Thymus (tissue), 11 donors: ENCODE measurements at regions not wholly inside any gene's neighbourhood (a gene's known extent, or its start where the extent isn't known, plus 50 kb on each side); places are given as distances from the start of the nearest gene placed in this dataset.

ENCODE experiments used
- DNase-seq, 9 donors: peaks; one replicate each; pipeline ENCODE4 v3.0.0-alpha.2; 2013; ENCODE audit warnings: low spot score in 9 of 9, low read depth in 6 of 9, missing footprints in 1 of 9
- H3K27ac ChIP-seq, 2 donors: one replicate each; pipeline ENCODE4 v1.5.1; 2013; ENCODE audit warnings: control low read depth in 1 of 2, low read depth in 1 of 2, low read length in 1 of 2, mild to moderate bottlenecking in 1 of 2, moderate library complexity in 1 of 2
- H3K27me3 ChIP-seq, 2 donors: one replicate each; pipeline ENCODE4 v1.5.1; 2013; ENCODE audit warnings: low read length in 1 of 2; ENCODE audit not compliant: control insufficient read depth in 2 of 2, insufficient read depth in 1 of 2
- H3K36me3 ChIP-seq, 2 donors: one replicate each; pipeline ENCODE4 v1.5.1; 2013; ENCODE audit warnings: low read length in 1 of 2, mild to moderate bottlenecking in 1 of 2, moderate library complexity in 1 of 2; ENCODE audit not compliant: control insufficient read depth in 2 of 2, insufficient read depth in 2 of 2
- H3K4me1 ChIP-seq, 2 donors: one replicate each; pipeline ENCODE4 v1.5.1; 2013; ENCODE audit warnings: low read length in 2 of 2; ENCODE audit not compliant: control insufficient read depth in 2 of 2, insufficient read depth in 2 of 2
- H3K4me3 ChIP-seq, 2 donors: one replicate each; pipeline ENCODE4 v1.5.1; 2013; ENCODE audit warnings: low read length in 2 of 2, control low read depth in 1 of 2, mild to moderate bottlenecking in 1 of 2
- H3K9me3 ChIP-seq, 2 donors: one replicate each; pipeline ENCODE4 v1.5.1; 2013; ENCODE audit warnings: low read length in 1 of 2, mild to moderate bottlenecking in 1 of 2; ENCODE audit not compliant: control insufficient read depth in 2 of 2, insufficient read depth in 1 of 2
- WGBS: extraction: QIAGEN DNeasy Blood & Tissue Kit; methylation state at CpG from one replicate; pipeline ENCODE4 v1.1.7; 2013; 5-methylcytosine and 5-hydroxymethylcytosine counted together
- donor health status: healthy.

DNA sequence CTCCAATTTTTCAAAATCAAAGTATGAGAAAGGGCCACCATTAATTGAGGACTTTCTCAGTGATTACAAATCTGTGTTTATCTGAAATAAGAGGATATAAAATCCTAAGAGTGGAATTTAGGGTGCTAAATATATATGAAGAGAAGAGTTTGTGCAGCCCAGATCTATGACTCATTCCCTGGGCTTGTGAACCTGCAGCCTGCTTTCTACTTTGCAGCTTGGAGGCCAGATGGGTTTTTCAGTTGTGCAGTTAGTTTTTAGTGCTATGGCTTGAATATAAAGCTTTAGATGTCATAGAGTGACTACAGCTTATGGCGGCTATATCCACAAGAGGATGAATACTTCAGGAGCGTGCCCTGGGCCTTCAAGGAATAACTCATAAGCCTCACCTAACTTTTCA, 1391.1 kb downstream of the FSTL5 start:
- WGBS = 90% methylated on average over 2 of the region's 2 CpGs

DNA sequence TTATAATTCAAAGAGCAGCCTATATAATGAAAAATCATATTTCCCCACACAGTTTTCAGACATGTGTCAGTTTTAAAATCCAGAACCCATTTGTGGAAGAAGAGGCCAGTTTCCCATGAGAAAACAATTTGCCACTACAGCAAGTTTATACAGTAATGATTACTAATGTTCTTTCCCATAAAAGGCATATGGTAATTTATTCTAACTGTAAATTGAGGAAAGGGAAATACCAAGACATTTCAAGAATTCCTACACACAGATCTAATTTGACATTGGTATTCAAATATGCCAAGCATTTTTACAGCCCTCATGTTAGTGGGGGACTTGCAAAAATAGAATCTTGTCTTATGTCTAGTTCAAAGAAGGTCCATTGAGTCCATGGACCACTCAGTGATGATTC, 1368.6 kb downstream of the FSTL5 start:
- DNase-seq = no peak
- Histone ChIP-seq H3K27me3 (no peaks in the 10 kb centered on the region), H3K9me3 (no peaks in the 10 kb centered on the region), H3K4me1 (no peaks in the 10 kb centered on the region), H3K36me3 (no peaks in the 10 kb centered on the region), H3K4me3 (no peak overlapping the region), H3K27ac (no peak overlapping the region)

More for the DNA sequence above, 1391.1 kb downstream of the FSTL5 start:
- H3K27me3 ChIP-seq = no peaks in the 10 kb centered on the region
- no peak overlapping the region for H3K27ac ChIP-seq
- no peaks in the 10 kb centered on the region for H3K9me3 ChIP-seq
- no peaks in the 10 kb centered on the region for H3K4me1 ChIP-seq
- no peak overlapping the region for H3K4me3 ChIP-seq
- H3K36me3 ChIP-seq = no peaks in the 10 kb centered on the region
- no peak for DNase-seq

DNA sequence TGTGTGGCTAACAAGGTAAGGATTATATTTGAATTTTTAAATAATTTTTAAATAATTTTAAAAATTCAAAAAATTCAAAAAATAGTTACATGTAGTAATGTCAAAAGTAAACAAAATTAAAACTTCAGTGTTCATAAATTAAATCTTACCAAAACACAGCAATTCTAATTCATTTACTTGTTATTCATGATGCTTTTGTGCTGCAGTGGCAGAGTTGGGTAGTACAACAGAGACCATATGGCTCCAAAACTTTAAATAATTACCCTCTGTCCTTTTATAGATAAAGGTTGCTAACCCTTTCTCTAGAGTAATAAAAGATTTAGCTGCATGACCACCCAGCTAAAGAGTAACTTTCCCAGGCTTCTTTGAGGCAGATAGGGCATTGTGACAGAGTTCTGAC, 1355.6 kb downstream of the FSTL5 start:
- no peak for DNase-seq
- no peaks in the 10 kb centered on the region for H3K27me3 ChIP-seq
- no peaks in the 10 kb centered on the region for H3K9me3 ChIP-seq
- no peaks in the 10 kb centered on the region for H3K36me3 ChIP-seq
- no peaks in the 10 kb centered on the region for H3K4me1 ChIP-seq
- no peak overlapping the region for H3K27ac ChIP-seq
- H3K4me3 ChIP-seq = no peak overlapping the region

DNA sequence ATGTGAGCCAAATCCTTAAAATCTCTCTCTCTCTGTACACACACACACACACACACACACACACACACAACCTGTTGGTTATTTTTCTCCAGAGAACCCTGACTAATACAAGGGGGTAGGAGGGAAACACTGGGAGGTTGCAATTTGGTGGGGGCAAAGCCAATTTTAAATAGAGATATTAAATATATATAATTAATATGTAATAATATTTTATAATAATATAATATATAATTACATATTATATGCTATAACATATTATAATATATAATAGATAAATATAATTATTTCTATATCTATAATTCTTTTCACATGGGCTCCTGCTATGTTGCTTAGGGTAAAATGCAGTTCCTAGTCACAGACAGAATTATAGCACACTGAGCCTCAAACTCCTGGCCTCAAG, 1354.2 kb downstream of the FSTL5 start:
- H3K27ac ChIP-seq = no peak overlapping the region
- no peaks in the 10 kb centered on the region for H3K4me1 ChIP-seq
- H3K9me3 ChIP-seq = no peaks in the 10 kb centered on the region
- no peak overlapping the region for H3K4me3 ChIP-seq
- DNase-seq = no peak
- H3K27me3 ChIP-seq = no peaks in the 10 kb centered on the region
- H3K36me3 ChIP-seq = no peaks in the 10 kb centered on the region

DNA sequence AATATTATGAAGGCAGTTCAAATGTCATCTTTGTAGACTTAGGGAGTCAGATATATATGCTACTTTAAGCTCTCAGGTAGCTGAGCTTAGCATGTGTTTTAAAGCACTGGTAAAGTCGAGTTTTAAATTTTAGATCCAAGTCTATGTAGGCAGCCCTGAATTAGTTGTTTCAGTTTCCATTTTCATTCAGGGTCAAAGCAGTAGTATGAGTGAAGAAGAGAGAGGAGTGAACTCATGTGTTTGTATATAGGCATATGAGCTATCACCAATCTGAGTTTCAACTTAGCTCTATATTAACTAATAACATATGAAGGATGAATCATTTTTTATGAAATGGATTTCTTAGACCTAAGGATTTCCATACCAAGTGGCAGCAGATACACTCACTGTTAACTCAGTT, 1353.4 kb downstream of the FSTL5 start:
- H3K4me1 ChIP-seq = no peaks in the 10 kb centered on the region
- no peaks in the 10 kb centered on the region for H3K9me3 ChIP-seq
- WGBS = 88% methylated on average over 1 of the region's 1 CpG
- H3K4me3 ChIP-seq = no peak overlapping the region
- no peak for DNase-seq
- no peaks in the 10 kb centered on the region for H3K36me3 ChIP-seq
- H3K27me3 ChIP-seq = no peaks in the 10 kb centered on the region
- H3K27ac ChIP-seq = no peak overlapping the region

DNA sequence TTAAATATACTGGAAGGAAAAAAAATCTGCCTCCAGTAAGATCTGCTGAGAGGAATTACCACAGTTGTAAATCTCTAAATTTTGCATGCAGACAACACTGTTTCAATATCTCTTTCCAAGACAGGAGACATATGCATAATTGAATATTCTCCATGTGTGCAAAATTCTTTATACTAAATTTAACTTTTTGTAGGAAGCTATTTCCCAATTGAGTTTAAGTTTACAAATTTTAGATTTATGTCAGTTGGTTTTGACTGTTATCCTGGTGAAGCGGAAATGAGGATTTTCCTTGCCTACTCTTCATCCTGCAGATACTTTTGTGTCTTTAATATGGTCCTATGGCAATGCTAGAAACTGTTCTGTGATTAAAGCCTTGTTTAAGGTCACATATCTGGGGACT, 1352.9 kb downstream of the FSTL5 start:
- no peaks in the 10 kb centered on the region for H3K4me1 ChIP-seq
- H3K4me3 ChIP-seq = no peak overlapping the region
- no peak overlapping the region for H3K27ac ChIP-seq
- 94% methylated on average over 1 of the region's 1 CpG for whole genome bisulfite sequencing
- no peaks in the 10 kb centered on the region for H3K9me3 ChIP-seq
- no peaks in the 10 kb centered on the region for H3K27me3 ChIP-seq
- H3K36me3 ChIP-seq = no peaks in the 10 kb centered on the region
- no peak for DNase-seq

DNA sequence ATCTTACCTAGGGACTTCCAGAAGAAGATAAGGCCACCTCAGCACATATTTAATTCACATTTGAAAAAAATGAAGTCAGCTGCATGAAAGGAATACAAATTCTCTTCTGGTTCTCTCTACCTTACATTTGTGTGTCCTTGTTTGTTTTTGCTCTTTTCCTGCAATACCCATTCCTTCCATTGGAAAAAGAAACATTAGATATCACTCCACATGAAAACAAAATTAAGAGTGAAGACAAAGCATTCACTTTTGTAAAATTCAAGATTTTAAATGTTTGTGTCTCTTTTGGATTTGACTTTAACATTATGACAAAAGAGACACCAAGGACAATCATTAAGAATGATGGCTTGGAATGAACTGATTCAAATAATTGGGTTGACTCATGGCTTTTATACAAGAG, 1351.8 kb downstream of the FSTL5 start:
- Histone ChIP-seq H3K4me3 (no peak overlapping the region), H3K36me3 (no peaks in the 10 kb centered on the region), H3K9me3 (no peaks in the 10 kb centered on the region), H3K27me3 (no peaks in the 10 kb centered on the region), H3K4me1 (no peaks in the 10 kb centered on the region), H3K27ac (no peak overlapping the region)
- DNase-seq = no peak

DNA sequence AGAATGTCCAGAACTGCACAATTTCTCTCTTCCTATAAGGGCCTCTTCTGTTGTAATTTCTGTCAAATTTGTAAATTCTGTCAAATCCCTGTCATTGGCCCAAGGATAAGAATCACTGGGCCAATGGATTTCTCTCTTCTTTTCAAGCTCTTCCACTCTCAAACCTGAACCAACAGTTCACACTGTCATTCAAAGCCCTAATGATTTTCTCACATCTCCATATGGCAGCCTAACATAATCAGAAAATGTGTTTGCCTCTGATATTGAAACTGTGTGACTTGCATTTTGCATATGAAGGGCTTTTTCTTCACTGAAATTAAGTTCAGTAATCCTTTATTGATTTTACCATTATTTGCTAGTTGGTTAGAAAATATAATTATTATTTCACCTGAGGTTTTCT, 1349.1 kb downstream of the FSTL5 start:
- H3K4me1 ChIP-seq = no peaks in the 10 kb centered on the region
- H3K27ac ChIP-seq = no peak overlapping the region
- no peak overlapping the region for H3K4me3 ChIP-seq
- H3K36me3 ChIP-seq = no peaks in the 10 kb centered on the region
- DNase-seq = no peak
- no peaks in the 10 kb centered on the region for H3K9me3 ChIP-seq
- H3K27me3 ChIP-seq = no peaks in the 10 kb centered on the region

DNA sequence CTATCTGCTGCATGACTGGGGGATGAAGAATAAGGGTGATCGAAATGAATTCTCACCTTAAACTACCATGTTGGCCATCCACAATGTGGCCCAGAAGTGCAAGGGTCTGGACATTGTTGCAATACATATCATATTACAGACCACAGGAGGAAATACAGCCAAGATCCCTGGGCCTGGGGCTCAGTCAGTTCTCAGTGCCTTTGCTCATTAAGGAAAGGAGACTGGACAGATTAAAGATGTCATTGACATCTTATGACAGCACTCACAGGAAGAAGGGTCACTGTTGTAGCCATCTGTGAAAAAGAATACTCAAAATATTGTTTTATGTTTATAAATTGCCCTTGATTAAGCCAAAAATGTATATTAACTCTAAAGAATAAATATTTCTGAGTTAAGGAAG, 1345.2 kb downstream of the FSTL5 start:
- H3K9me3 ChIP-seq = no peaks in the 10 kb centered on the region
- WGBS = 87% methylated on average over 1 of the region's 1 CpG

DNA sequence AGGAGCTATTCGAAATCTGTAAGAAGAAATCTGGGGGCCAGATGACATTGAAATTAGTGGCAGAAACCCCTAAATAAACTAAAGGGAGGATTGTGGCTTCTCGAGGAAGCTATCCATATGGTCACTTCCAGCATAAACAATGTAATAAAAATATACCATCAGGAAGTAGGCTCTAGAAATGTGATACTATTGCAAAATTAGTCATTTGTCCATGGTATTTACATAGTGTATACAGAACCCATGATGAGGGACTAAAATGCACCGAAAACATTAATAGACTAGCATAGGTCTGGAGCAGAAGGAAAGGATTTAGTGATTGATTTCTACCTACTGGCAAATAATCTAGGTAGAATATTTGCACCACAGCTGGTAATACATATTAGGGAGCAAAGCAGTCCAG, 1344.0 kb downstream of the FSTL5 start:
- Histone ChIP-seq H3K36me3 (no peaks in the 10 kb centered on the region), H3K4me1 (no peaks in the 10 kb centered on the region), H3K27me3 (no peaks in the 10 kb centered on the region), H3K9me3 (no peaks in the 10 kb centered on the region), H3K4me3 (no peak overlapping the region), H3K27ac (no peak overlapping the region)
- 85% methylated on average over 3 of the region's 3 CpGs for WGBS
- DNase-seq = no peak

More for the DNA sequence above, 1345.2 kb downstream of the FSTL5 start:
- Histone ChIP-seq H3K36me3 (no peaks in the 10 kb centered on the region), H3K4me1 (no peaks in the 10 kb centered on the region), H3K27ac (no peak overlapping the region), H3K4me3 (no peak overlapping the region), H3K27me3 (no peaks in the 10 kb centered on the region)
- no peak for DNase-seq
